ENCODE measurements at regions not wholly inside any gene's neighbourhood (a gene's known extent, or its start where the extent isn't known, plus 50 kb on each side); places are given as distances from the start of the nearest gene placed in this dataset.

DNA sequence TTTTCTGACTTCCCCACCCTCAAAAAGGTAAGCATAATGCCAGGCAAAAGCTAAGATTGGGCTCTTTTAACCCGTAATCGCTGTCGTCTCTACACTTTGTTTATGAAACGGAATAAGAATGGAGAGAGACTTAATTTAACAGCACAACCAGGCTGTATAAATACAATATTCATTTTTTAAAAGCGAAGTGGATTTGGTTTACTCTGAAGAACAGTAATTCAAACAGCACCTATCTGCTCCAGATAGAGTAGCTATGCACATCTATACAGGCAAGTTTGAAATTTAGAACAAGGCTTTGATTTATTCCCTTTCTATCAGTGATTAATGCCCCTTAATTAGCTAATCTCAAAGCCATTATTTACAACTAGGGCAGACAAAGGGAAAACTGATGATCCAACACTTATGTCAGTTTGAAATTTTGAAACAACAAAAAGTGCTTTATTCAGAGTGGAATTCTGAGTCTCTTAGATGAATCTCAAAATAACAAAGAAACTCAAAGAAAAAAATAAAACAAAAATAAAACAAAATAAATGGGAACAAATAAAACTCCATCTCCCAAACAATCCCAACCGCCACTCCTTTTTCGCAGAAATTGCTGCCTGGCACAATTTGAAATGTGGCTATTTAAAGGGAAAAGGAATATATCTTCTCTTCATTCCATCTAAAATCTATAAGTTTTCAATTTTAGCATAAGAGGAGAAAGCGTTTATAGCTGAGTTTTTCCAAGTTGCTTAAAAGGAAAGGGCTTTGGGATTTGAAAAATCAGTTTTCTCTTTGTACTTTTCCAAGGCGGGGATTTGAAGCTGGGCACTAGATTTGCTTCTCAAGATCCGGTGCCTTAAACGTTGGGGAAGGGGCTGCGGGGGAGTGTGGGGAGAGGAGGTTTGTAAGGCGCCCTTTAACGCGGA, 298.6 kb downstream of the PARP8 start:
- DNase-seq = no peak

- no peak for DNase-seq
These were observed 299.4 kb downstream of the PARP8 start for GRCh38 chr5:50965654-50966375.

DNA sequence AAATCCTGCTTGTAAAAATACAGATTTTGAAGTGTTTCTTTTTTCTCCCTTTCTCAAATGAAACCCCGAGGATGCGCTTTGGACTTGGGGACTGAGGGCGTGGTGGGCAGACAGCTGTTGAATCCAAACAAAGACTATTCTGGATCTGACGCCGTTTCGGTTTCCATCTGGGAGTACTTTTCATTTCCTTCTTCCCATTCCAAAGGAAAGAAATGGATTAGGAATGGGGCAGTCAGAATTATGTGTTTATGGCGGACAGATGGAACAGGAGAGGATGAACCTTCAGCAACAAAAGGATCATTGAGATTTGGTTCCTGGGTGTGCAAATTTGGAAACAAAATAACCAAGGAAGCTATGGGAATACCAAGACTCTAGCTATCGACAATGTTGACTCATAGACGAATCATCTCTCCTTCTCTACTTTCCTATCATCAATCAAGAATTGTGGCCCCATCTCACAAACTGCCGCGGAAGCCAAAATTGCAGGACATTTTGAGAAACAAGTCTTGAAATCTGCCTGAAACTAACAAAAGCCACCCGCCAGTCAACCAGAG, 300.6 kb downstream of the PARP8 start:
- no peak for DNase-seq

DNA sequence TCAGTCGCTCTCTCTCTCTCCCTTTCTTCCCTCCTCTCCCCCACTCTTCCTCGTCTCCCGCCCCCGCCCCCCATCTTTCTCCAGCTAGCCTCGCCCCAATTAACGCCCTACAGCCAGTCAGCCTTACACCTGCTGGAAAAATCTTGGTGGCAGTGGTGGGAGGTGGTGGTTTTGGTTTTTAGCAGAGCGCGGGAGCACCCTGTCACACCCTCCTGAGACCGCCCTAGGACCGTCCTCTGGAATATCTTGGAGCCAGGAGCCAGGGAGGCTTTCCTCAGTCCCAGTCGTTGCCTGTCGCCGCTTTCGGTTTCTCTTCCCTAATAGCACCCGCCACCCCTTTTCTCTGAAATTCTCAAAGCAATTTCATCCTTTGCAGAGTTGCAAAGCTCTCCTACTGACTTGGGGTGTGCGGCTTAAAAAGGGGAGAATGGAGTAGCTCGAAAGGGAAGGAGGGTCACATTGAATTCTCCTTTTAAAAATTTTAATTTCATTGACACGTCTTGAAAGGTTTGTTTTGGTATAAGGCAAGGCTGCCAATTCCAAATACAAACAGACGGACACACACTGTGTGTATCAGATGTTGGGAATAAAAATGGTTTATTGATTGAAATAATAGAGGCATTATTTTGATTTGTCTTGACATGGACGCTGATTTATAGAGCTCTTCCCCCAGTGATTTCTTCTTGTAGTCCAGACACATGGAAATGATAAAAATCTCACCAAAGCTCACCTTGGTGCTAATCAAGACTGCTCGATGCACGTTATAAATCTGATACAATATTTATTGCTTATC, 301.3 kb downstream of the PARP8 start:
- peak in 1 of 2 donors; percentile 30 for DNase-seq

DNA sequence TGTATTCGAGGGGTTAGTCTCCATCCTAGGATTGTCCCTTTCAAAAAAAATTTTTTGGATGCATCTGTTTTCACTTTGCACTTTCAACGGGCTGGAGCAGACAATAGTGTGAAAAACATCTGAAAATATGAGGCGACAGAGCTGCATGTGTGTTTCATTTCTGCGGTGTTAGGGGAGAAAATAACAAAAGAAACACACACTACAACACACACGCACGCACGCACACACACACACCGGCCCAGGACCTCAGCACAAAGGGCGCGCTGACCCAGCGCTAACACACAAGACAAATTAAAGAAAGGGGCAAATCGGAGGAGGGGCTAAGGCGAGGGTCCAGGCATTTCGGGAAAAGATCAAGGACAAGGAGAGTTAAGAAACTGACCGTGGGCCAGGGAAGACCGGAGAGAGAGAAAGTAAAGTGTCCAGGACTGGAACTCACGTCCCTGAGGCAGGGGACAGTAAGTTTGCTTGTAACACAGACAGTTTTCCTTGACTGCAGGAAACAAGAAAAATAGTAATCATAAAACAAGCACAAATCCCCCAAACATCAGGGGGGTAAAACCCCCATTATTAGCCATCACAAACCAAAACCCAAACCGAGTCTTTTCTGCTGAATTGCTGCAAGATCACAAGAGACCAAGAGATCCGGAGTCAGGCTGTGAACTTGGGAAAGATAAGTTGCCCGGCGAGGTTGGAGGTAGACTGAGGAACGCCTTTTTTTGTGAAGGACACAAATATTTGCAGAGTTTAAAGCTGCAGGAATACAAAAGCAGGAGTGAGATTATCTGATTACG, 302.1 kb downstream of the PARP8 start:
- DNase-seq = no peak

DNA sequence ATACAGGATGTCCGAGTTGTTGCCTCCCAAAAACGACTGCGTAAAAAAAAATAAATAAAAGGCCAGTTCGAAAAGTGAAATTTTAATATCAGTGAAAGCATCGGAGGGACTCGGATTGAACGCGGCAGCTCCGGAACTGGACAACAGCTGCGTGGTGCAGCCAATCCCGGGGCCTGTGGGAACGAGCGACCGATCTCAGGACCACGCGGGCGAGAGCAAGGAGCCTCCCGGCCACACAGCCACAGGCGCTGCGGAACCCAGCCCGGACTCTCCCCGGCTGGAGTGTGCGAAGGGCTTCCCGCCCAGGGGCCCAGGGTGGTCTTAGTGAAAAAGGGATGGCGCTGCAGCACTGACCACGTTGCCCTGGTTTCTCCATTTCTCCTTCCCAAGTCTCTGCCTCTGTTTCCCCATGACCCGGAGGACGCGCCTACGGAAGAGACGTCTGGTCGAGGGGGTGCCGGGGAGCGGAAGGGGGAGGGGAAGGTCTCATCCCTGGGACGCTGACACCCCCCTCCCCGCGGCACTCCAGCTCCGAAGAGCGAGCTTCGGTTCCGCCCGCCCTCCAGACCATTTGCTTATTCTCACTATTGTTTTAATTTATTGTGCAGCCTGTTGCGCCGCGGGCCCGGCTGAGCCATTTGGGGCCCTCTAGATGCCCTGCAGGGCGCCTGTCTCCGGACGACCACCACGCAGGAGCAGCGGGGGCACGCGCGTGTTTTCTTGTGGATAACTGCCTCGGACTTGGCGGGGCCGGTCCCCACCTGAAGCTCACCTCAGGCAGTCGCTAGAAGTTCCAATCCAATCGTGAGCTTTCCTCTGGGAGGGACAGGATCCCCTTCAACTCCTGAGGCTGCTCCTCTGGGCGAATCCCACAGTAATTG, 303.0 kb downstream of the PARP8 start:
- DNase-seq = no peak

DNA sequence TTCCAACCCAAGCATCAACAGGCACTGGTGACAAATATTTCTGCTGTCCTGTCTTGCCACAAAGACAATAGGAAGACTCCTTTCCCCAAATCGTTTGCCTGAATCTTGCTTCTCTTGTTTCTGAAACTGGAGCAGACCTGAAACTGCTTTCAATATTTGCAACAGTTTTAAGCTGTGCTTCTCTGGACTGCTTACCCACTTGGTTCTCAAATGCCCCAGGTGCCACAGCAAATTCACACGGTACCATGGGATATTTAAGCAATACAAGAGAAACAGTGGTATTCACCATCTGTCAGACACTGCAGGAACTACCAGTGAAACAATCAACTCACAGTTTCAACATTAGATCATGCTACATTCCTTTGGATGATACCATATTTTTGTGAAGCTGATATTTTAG, 309.4 kb downstream of the PARP8 start:
- no peak for DNase-seq

DNA sequence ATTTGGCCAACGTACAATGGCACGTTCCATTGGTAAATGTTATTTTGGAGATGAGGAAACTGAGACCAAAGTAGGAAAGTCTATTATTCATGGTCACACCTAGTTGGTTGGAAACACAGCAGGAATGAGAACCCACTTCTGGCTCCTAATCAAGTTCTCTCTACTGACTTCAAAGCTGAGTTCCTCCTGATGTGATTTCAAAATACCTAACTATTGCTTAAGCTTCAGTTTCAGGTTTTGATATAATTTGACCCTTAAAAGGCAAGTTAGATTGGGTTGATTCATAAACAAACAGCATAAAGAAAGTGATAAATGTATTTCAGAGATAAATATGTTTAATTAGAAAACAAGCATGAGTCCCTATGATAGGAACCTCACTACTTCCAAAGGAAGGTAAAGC, 312.5 kb downstream of the PARP8 start:
- no peak for DNase-seq

DNA sequence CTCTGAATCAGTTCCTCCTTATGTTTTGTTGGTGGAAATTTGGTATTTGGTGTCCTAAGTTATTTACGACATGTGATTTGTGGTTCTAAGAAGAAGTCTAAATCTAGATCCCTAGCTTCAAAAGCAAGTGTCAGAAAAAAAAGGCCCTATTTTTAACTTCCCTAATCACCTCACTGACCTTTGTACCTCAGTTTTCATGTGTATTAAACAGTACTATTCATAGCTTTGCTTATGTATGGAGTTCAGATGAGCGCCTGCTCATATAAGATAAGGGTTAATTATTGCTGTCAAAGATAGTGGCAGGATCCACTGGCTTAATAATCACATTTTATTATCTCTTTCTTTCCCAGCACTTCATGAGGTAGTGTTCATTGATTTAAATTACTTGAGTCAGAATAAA, 318.2 kb downstream of the PARP8 start:
- DNase-seq = no peak

- no peak for DNase-seq
These were observed 324.0 kb downstream of the PARP8 start for GRCh38 chr5:50990296-50990924.

DNA sequence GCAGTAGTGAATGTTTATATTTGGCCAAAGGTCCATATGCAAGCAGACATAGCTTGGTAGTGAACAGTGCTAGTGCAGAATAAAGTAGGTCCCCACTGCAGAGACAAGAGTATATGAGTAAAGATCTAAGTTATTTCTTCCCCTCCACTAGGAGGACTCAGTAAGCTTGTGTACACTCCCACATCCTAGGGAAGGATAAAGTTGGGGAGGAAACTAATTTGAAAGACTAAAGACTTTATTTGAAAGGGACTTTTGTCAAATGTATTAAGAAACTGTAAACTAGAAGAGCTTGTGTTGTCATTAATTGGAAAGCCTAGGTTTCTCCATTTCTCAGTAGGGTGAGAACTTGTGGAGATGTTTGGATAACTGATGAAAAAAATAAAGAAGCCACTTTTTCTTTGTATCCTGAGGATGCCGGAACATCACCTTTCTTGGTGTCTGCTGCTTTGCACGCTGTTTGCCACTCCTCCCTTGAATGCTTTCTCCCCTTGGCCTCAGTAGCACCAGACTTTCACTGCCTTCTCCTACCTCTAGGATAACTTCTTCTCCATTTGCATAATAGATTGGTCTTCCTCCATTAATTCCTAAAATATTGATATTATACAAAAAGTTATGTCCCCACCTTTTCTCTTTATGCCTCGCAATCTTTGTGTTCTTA, 329.0 kb downstream of the PARP8 start:
- DNase-seq = no peak

GRCh38 chr5:51001227-51001923, 334.9 kb downstream of the PARP8 start:
- DNase-seq = no peak

- no peak for DNase-seq
These were observed 335.9 kb downstream of the PARP8 start for GRCh38 chr5:51002368-51002767.

- no peak for DNase-seq
These were observed 346.6 kb downstream of the PARP8 start for GRCh38 chr5:51013036-51013435.

- no peak for DNase-seq
These were observed 352.0 kb downstream of the PARP8 start for GRCh38 chr5:51018423-51018822.

DNA sequence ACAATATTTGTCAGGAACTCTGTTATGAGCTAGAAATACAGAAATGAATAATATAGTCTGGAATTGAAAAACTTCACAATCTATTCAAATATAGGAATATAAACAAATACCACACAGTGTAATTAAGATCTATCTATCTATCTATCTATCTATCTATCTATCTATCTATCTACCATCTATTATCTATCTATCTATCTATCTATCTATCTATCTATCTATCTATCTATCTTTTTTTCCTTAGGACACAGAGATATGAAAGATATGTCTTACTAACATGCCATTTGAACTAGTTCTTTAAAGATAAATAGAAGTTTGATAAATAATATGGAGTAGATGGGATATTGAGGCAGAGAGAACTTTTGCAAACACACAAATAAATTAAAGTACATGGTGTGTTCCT, 357.8 kb downstream of the PARP8 start:
- no peak for DNase-seq

DNA sequence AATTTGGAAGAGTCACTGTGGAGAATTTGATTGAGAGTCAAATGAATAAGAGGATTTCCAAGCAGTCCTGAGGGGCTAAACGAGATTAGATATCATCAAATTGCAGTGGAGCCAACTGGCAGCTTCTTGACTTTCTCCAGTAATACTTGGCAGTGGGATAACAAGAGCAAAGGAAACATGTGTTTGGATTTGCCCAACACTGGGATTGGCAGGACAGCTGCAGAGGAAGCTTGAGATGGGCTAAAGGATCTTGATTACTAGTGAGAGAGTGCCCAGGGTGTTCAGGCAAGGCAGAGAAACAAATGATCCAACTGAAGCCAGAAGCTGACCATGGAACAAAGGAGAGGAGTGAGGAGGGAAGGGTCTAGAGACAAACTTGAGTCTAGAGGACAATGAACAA, 356.0 kb upstream of the ISL1 start:
- DNase-seq = no peak

DNA sequence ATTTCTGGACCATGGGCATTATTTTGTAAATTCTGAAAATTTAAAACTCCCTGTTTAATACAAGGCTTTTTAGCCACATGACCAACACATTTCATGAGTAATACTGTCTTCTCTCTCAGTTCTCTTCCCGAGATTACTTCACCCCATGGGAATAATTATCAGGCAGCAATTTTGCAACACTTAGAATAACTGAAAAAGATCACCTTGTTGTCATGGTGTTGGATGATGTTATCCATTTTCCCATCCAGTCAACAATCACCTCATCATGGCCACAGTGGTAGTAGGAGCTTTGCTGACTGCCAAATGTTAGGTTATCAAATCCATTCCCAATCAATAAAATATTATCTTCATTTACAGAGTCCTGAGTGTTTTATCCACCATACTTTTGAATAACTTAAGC, 354.9 kb upstream of the ISL1 start:
- DNase-seq = no peak

DNA sequence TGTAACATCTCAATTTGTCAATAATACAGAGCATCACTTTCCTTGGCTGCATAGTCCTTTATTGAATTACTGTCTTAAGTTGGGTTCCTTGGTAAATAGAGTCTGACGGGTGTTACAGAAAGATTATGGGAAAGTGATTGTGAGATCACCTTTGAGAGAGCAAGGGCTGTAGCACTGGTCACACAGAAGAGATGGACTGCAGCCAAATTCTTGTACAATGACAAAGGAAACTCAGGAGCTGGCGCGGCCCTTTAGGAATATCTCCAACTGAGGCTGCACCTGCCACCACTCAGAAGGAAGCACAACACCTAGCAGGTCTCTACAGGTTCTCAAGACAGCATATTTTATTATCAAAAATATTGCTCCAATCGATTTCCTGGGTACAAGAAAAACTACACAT, 350.0 kb upstream of the ISL1 start:
- no peak for DNase-seq
